ENCODE measurements at regions not wholly inside any gene's neighbourhood (a gene's known extent, or its start where the extent isn't known, plus 50 kb on each side); places are given as distances from the start of the nearest gene placed in this dataset.
A peak's percentile ranks its signal among the peaks of the same experiment; 100 is the strongest.

GRCh38 chr12:13592063-13592942 lies 389.1 kb downstream of the GRIN2B start:
- DNase-seq = no peak

GRCh38 chr12:13591488-13591887 lies 389.9 kb downstream of the GRIN2B start:
- DNase-seq = no peak

- DNase-seq = no peak
Measured at GRCh38 chr12:13591059-13591458, 390.3 kb downstream of the GRIN2B start.

- DNase-seq = no peak
Measured at GRCh38 chr12:13588574-13588973, 392.0 kb downstream of the EMP1 start.

- DNase-seq = no peak
Measured at GRCh38 chr12:13587721-13588390, 391.3 kb downstream of the EMP1 start.

GRCh38 chr12:13586361-13586760 lies 389.8 kb downstream of the EMP1 start:
- DNase-seq = no peak

GRCh38 chr12:13584541-13584940 lies 388.0 kb downstream of the EMP1 start:
- no peak for DNase-seq

GRCh38 chr12:13583630-13584029 lies 387.1 kb downstream of the EMP1 start:
- no peak for DNase-seq

- DNase-seq = no peak
Measured at GRCh38 chr12:13582421-13582820, 385.9 kb downstream of the EMP1 start.

GRCh38 chr12:13581031-13581430 lies 384.5 kb downstream of the EMP1 start:
- no peak for DNase-seq

- DNase-seq = no peak
Measured at GRCh38 chr12:13580206-13580605, 383.7 kb downstream of the EMP1 start.

- peak; percentile 86 for DNase-seq
Measured at GRCh38 chr12:13576935-13577500, 380.5 kb downstream of the EMP1 start.

GRCh38 chr12:13573698-13574321 lies 377.3 kb downstream of the EMP1 start:
- DNase-seq = no peak

GRCh38 chr12:13571035-13571434 lies 374.5 kb downstream of the EMP1 start:
- DNase-seq = no peak

GRCh38 chr12:13570005-13570694 lies 373.6 kb downstream of the EMP1 start:
- DNase-seq = no peak

- DNase-seq = no peak
Measured at GRCh38 chr12:13566292-13566691, 369.8 kb downstream of the EMP1 start.

- no peak for DNase-seq
Measured at GRCh38 chr12:13564266-13564810, 367.8 kb downstream of the EMP1 start.

GRCh38 chr12:13563743-13564125 lies 367.2 kb downstream of the EMP1 start:
- no peak for DNase-seq

GRCh38 chr12:13562915-13563742 lies 366.6 kb downstream of the EMP1 start:
- no peak for DNase-seq

- no peak for DNase-seq
Measured at GRCh38 chr12:13561923-13562322, 365.4 kb downstream of the EMP1 start.

GRCh38 chr12:13559318-13559978 lies 362.9 kb downstream of the EMP1 start:
- no peak for DNase-seq
